ENCODE measurements at regions not wholly inside any gene's neighbourhood (a gene's known extent, or its start where the extent isn't known, plus 50 kb on each side); places are given as distances from the start of the nearest gene placed in this dataset.

DNA sequence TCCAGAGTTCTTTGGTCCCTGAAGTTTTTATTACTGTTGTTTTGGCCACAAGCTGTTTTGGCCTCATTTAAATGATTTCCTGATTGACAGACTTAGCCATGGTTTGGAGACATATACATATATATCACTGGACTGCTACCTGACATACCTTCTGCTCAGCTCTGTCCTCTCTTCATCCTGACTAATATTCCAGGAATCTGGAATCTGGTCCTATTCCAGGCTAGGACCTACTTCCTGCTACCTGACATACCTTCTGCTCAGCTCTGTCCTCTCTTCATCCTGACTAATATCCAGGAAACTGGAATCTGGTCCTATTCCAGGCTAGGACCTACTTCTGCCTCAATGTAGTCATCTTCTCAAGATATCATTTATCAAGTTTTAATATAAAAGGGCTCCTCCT is 724.4 kb upstream of the ROBO1 start:
- Histone ChIP-seq H3K27me3 (replicated peaks; ENCODE audit: control insufficient read depth, insufficient read depth, low read length) (no peaks in the 10 kb centered on the region), H3K4me3 (replicated peaks; ENCODE audit: low read depth, low read length) (no peak overlapping the region), H3K36me3 (ENCODE audit: control insufficient read depth, insufficient read depth, low read length) (no peaks in the 10 kb centered on the region)
- TF ChIP-seq, protein P1, sequence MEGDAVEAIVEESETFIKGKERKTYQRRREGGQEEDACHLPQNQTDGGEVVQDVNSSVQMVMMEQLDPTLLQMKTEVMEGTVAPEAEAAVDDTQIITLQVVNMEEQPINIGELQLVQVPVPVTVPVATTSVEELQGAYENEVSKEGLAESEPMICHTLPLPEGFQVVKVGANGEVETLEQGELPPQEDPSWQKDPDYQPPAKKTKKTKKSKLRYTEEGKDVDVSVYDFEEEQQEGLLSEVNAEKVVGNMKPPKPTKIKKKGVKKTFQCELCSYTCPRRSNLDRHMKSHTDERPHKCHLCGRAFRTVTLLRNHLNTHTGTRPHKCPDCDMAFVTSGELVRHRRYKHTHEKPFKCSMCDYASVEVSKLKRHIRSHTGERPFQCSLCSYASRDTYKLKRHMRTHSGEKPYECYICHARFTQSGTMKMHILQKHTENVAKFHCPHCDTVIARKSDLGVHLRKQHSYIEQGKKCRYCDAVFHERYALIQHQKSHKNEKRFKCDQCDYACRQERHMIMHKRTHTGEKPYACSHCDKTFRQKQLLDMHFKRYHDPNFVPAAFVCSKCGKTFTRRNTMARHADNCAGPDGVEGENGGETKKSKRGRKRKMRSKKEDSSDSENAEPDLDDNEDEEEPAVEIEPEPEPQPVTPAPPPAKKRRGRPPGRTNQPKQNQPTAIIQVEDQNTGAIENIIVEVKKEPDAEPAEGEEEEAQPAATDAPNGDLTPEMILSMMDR (IDR thresholded peaks at IDR 0.05; ENCODE audit: insufficient read depth, low read length, poor library complexity, severe bottlenecking): no peak
- DNase-seq (ENCODE audit: extremely low read depth, insufficient read length): no peak

DNA sequence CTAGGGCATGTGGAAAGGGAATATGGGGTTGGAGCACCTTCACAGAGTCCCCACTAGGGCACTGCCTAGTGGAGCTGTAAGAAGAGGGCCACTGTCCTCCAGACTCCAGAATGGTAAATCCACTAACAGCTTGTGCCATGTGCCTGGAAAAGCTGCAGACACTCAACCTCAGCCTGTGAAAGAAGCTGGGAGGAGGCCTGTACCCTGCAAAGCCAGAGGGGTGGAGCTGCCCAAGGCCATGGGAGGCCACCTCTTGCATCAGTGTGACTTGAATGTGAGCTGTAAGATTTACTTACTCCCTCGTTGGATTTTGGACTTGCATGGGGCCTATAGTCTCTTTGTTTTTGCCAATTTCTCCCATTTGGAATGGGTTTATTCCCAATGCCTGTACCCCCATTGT is 705.2 kb upstream of the ROBO1 start:
- Histone ChIP-seq H3K27me3 (replicated peaks; ENCODE audit: control insufficient read depth, insufficient read depth, low read length) (no peaks in the 10 kb centered on the region), H3K36me3 (ENCODE audit: control insufficient read depth, insufficient read depth, low read length) (no peaks in the 10 kb centered on the region), H3K4me3 (replicated peaks; ENCODE audit: low read depth, low read length) (no peak overlapping the region)
- DNase-seq (ENCODE audit: extremely low read depth, insufficient read length): no peak
- TF ChIP-seq, protein P1 (IDR thresholded peaks at IDR 0.05; ENCODE audit: insufficient read depth, low read length, poor library complexity, severe bottlenecking): no peak

DNA sequence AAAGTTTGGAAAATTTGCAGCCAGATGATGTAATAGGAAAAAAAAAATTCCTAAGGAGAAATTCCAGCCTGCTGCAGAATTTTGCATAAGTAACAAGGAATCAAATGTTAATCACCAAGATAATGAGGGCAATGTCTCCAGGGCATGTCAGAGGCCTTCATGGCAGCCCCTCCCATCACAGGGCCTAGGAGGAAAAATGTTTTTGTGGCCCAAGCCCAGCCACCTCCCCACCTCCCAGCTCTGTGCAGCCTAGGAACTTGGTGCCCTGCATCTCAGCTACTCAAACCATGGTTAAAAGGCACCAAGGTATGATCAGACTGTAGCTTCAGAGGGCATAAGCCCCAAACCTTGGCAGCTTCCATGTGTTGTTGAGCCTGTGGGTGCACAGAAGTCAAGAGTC is 704.7 kb upstream of the ROBO1 start:
- Histone ChIP-seq H3K36me3 (ENCODE audit: control insufficient read depth, insufficient read depth, low read length) (no peaks in the 10 kb centered on the region), H3K27me3 (replicated peaks; ENCODE audit: control insufficient read depth, insufficient read depth, low read length) (no peaks in the 10 kb centered on the region), H3K4me3 (replicated peaks; ENCODE audit: low read depth, low read length) (no peak overlapping the region)
- DNase-seq (ENCODE audit: extremely low read depth, insufficient read length): no peak
- TF ChIP-seq, protein P1 (IDR thresholded peaks at IDR 0.05; ENCODE audit: insufficient read depth, low read length, poor library complexity, severe bottlenecking): no peak

DNA sequence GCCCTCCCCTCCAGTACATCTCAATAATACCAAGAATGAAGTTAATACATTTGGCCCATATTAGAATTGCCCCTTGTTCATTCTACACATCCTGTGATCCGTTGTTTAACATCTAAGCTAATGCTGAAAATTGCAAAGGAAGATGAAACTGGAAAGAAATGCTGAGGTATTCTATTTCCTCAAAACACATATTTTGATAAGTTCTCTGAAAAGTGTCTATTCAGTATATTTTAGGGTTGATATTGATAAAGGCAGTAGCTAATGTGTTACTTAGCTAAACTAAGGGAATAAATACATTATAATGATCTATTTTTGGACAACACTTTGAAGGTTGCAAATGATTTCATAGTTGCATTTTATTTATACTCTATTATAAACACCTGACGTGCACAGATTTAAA is 702.6 kb upstream of the ROBO1 start:
- no peak for DNase-seq (ENCODE audit: extremely low read depth, insufficient read length)
- TF ChIP-seq, protein P1 (IDR thresholded peaks at IDR 0.05; ENCODE audit: insufficient read depth, low read length, poor library complexity, severe bottlenecking): no peak
- Histone ChIP-seq H3K4me3 (replicated peaks; ENCODE audit: low read depth, low read length) (no peak overlapping the region), H3K27me3 (replicated peaks; ENCODE audit: control insufficient read depth, insufficient read depth, low read length) (no peaks in the 10 kb centered on the region), H3K36me3 (ENCODE audit: control insufficient read depth, insufficient read depth, low read length) (no peaks in the 10 kb centered on the region)

DNA sequence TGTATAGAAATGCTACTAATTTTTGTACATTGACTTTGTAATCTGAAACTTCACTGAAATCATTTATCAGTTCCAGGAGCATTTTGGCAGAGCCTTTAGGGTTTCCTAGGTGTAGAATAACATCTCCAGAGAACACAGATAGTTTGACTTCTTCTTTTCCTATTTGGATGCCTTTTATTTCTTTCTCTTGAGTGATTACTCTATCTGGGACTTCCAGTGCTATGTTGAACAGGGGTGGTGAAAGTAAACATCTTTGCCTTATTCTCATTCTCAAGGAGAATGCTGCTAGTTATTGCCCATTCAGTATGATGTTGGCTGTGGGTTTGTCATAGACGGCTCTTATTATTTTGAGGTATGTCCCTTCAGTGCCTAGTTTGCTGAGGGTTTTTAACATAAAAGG is 697.9 kb upstream of the ROBO1 start:
- Histone ChIP-seq H3K4me3 (replicated peaks; ENCODE audit: low read depth, low read length) (no peak overlapping the region), H3K36me3 (ENCODE audit: control insufficient read depth, insufficient read depth, low read length) (no peaks in the 10 kb centered on the region), H3K27me3 (replicated peaks; ENCODE audit: control insufficient read depth, insufficient read depth, low read length) (no peaks in the 10 kb centered on the region)
- no peak for DNase-seq (ENCODE audit: extremely low read depth, insufficient read length)
- TF ChIP-seq, protein P1 (IDR thresholded peaks at IDR 0.05; ENCODE audit: insufficient read depth, low read length, poor library complexity, severe bottlenecking): no peak

- H3K4me3 ChIP-seq (replicated peaks; ENCODE audit: low read depth, low read length): no peak overlapping the region
- no peak for DNase-seq (ENCODE audit: extremely low read depth, insufficient read length)
Observed at GRCh38 chr3:80451393-80451792, 683.6 kb upstream of the ROBO1 start.

More at GRCh38 chr3:80451393-80451792, 683.6 kb upstream of the ROBO1 start:
- Histone ChIP-seq H3K36me3 (ENCODE audit: control insufficient read depth, insufficient read depth, low read length) (no peaks in the 10 kb centered on the region), H3K27me3 (replicated peaks; ENCODE audit: control insufficient read depth, insufficient read depth, low read length) (no peaks in the 10 kb centered on the region)
- TF ChIP-seq, protein P1 (IDR thresholded peaks at IDR 0.05; ENCODE audit: insufficient read depth, low read length, poor library complexity, severe bottlenecking): no peak

Measured in GM06990 (cell line).